ENCODE measurements at regions not wholly inside any gene's neighbourhood (a gene's known extent, or its start where the extent isn't known, plus 50 kb on each side); places are given as distances from the start of the nearest gene placed in this dataset.

DNA sequence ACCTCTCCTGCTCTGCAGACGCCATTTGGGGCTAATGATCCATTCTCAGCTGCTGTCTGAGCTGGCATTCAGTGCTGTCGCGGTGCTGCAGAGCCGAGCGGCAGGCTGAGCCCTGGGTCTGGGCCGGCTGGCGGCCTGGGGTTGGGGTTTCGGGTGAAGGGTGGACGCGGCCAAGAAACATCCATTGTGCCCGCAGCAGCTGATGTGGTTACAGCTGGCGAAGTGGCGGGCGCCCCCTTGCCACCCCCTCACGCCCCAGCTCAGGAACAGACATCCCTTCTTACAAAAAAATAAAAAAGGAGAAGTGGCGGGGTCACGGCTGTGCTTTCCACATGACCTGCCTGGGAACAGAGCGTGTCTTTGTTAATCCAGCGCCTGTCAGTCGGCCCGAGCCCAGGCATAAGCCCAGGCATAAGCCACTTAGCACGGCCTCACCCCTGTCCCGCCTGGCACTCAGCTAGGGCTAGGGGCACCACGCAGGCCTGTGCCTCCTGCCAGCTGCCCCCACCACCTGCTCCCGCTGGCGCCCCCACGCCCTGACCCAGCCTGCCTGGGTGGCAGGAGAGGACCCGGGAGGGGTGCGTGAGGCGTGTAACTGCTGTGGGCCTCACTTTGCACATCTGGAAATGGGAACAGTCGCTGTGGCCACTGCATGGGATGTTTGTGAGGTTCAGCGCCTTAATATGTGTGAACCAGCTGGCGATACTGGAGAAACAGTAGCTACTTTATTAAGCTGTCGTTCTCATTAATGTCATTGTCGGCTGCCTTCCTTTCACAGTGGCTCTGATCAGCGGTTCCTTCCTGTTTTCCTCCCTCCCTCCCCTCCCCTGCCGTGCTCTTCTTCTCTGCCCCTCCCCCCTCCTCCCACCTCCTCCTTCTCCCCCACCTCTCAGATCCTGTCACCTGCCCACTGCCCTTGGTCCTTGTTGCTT is 197.7 kb upstream of the CIBAR2 start:
- ChIA-PET CTCF (interaction anchor here (0.7 to 5.8 kb wide), 2 partner anchors 13 to 57 kb away, joined by 3 to 31 read pairs; no protein-coding TSS in a partner anchor), POLR2A (no interaction called here)
- TF ChIP-seq CTCF (IDR thresholded peaks at IDR 0.05; ENCODE audit: insufficient read depth, low read depth, low read length), result no peak
- H3K36me3 ChIP-seq (ENCODE audit: control insufficient read depth, insufficient read depth, low read length), result no peaks in the 10 kb centered on the region; the same call in 1 of the 2 replicates
- no peak overlapping the region for H3K4me3 ChIP-seq (ENCODE audit: low read depth, low read length)
- no peak for DNase-seq (ENCODE audit: low read depth)
- no peaks in the 10 kb centered on the region for H3K27me3 ChIP-seq (ENCODE audit: control insufficient read depth, insufficient read depth, low read length)

- DNase-seq (ENCODE audit: low read depth), result no peak
- ChIA-PET CTCF (no interaction called here), POLR2A (no interaction called here)
- Histone ChIP-seq H3K27me3 (ENCODE audit: control insufficient read depth, insufficient read depth, low read length) (no peaks in the 10 kb centered on the region), H3K4me3 (ENCODE audit: low read depth, low read length) (no peak overlapping the region), H3K36me3 (ENCODE audit: control insufficient read depth, insufficient read depth, low read length) (no peaks in the 10 kb centered on the region)
- TF ChIP-seq CTCF (IDR thresholded peaks at IDR 0.05; ENCODE audit: insufficient read depth, low read depth, low read length), result no peak
Measured at GRCh38 chr16:85310868-85311585, 198.8 kb upstream of the CIBAR2 start.

GRCh38 chr16:85311741-85312140 is 199.5 kb upstream of the CIBAR2 start:
- ChIA-PET POLR2A (no interaction called here), CTCF (interaction anchor here (0.7 to 1.7 kb wide), 2 partner anchors 10 to 14 kb away, joined by 4 read pairs; no protein-coding TSS in a partner anchor)
- no peaks in the 10 kb centered on the region for H3K36me3 ChIP-seq (ENCODE audit: control insufficient read depth, insufficient read depth, low read length)
- no peak overlapping the region for H3K4me3 ChIP-seq (ENCODE audit: low read depth, low read length)
- no peak for TF ChIP-seq CTCF (IDR thresholded peaks at IDR 0.05; ENCODE audit: insufficient read depth, low read depth, low read length)
- no peaks in the 10 kb centered on the region for H3K27me3 ChIP-seq (ENCODE audit: control insufficient read depth, insufficient read depth, low read length)
- DNase-seq (ENCODE audit: low read depth), result no peak

DNA sequence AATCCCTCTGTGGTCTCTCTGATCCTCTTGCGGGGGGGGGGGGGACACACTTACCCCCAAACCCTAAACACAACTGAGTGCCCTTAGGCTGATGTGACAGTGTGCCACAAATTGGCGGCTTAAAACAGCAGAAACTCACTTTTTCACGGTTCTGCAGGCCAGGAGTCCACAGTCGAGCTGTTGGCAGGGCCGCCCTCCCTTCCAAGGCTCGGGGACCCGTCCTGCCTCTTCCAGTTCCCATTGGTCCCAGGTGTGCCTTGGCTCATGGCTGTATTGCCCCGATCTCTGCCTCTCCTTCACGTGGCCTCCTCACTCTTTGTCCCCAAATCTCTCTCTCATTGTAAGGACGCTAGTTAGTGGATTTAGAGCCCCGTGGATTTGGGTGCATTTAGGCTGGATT is 199.9 kb upstream of the CIBAR2 start:
- H3K36me3 ChIP-seq (ENCODE audit: control insufficient read depth, insufficient read depth, low read length), result no peaks in the 10 kb centered on the region
- ChIA-PET CTCF (interaction anchor here (0.7 to 1.7 kb wide), 2 partner anchors 10 to 15 kb away, joined by 4 read pairs; no protein-coding TSS in a partner anchor), POLR2A (no interaction called here)
- no peaks in the 10 kb centered on the region for H3K27me3 ChIP-seq (ENCODE audit: control insufficient read depth, insufficient read depth, low read length)
- TF ChIP-seq CTCF (IDR thresholded peaks at IDR 0.05; ENCODE audit: insufficient read depth, low read depth, low read length), result no peak
- no peak for DNase-seq (ENCODE audit: low read depth)
- H3K4me3 ChIP-seq (ENCODE audit: low read depth, low read length), result no peak overlapping the region

All from BJ (cell line).